ENCODE measurements at regions not wholly inside any gene's neighbourhood (a gene's known extent, or its start where the extent isn't known, plus 50 kb on each side); places are given as distances from the start of the nearest gene placed in this dataset.
A peak's percentile ranks its signal among the peaks of the same experiment; 100 is the strongest.

DNA sequence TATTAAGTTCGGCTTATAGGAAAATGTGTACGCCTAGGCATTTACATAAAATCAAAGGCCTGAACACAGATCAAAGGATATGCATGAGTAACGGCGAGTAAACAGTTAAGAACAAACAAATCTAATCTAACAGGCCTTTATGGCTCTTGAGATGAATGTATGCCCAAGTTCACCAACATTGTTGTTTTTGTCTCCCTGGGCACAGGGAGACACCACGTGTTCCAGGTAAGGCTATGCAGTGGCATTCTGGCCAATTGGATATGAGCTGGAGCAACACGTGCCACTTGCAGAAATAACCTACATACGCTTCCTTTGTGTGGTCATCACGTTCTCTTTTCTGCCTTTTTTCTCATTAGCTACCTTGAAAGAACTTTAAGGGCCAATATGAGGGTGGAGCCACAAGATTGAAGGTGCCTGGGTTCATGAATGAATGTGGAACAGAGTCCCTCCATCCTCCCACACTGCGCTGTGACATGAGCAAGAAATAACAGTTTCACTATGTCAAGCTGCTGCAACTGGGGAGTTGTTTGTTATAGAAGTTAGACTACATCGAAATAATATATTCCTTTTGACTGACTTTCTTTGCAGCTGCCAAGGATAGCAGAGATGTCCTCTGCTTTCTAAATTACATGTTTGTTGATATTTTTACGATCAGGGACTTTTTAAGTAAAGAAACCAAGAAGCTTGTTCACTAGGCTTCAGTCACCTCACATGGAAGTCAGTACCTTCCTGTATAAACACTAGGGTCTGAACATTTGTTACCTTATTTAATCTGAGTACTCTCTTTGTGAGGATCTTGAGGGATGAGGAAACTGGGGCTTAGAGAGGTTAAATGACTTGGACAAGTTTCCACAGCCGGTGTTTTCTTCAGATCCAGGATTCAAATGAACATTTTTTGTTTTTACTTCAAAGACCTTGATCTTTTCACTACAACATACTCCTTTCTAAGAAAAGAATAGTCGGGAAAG is 427.5 kb upstream of the TBL1XR1 start:
- TF ChIP-seq CTCF (conservative IDR thresholded peaks at IDR 0.05; ENCODE audit: low read depth, low read length) = 0 out of 2 replicates have a peak, but pooled peaks have one; percentile 20
- TF ChIP-seq EZH2 (IDR thresholded peaks at IDR 0.05; ENCODE audit: low read length, unreplicated experiment) = no peak

Measured in PC-3 (cell line).